H1 (cell line): ENCODE measurements at regions not wholly inside any gene's neighbourhood (a gene's known extent, or its start where the extent isn't known, plus 50 kb on each side); places are given as distances from the start of the nearest gene placed in this dataset.
A peak's percentile ranks its signal among the peaks of the same experiment; 100 is the strongest.

Experiments used
- CBX8 ChIP-seq: fragments of 300-800, 300-1000 bp; sonication (generic); IDR thresholded peaks from 2 replicates; pipeline ENCODE4 v1.7.1; 2016; ENCODE audit warnings: low read depth, low read length, borderline replicate concordance
- CEBPB ChIP-seq: IDR thresholded peaks from 2 replicates; pipeline ENCODE4 v1.6.1; 2012; ENCODE audit warnings: low read depth, low read length
- EGR1 ChIP-seq: IDR thresholded peaks from 2 replicates; pipeline ENCODE4 v1.6.1; 2011; ENCODE audit warnings: low read depth, low read length, borderline replicate concordance
- EZH2 ChIP-seq: fragments of 200-600 bp; sonication (generic); IDR thresholded peaks from 2 replicates; pipeline ENCODE4 v1.7.1; 2012; ENCODE audit warnings: low read depth, mild to moderate bottlenecking, moderate library complexity, low read length, inconsistent platforms; ENCODE audit not compliant: severe bottlenecking
- POU5F1 ChIP-seq: IDR thresholded peaks from 2 replicates; pipeline ENCODE4 v1.6.1; 2011; ENCODE audit warnings: low read depth, mild to moderate bottlenecking, low read length, moderate library complexity
- RAD21 ChIP-seq, 2 experiments: IDR thresholded peaks in 1 of 2; conservative IDR thresholded peaks in 1 of 2; 2 replicates each; pipeline ENCODE4 v1.6.1; 2011; ENCODE audit warnings: low read depth in 2 of 2, low read length in 2 of 2, improper control_type of control experiment in 1 of 2, inconsistent platforms in 1 of 2, mild to moderate bottlenecking in 1 of 2, moderate library complexity in 1 of 2
- RFX5 ChIP-seq: IDR thresholded peaks from 2 replicates; pipeline ENCODE4 v1.6.1; 2011; ENCODE audit warnings: low read depth, low read length, improper control_type of control experiment, borderline replicate concordance
- TF ChIP-seq, protein P1 (sequence below), 3 experiments: IDR thresholded peaks; 1 replicate in 2 of 3; 2 replicates in 1 of 3; pipeline versions ENCODE4 v1.5.1 to v1.6.1; 2011; ENCODE audit warnings: low read length in 3 of 3, mild to moderate bottlenecking in 3 of 3, inconsistent platforms in 2 of 3, low read depth in 1 of 3, moderate library complexity in 1 of 3; ENCODE audit not compliant: insufficient read depth in 1 of 3; ENCODE audit errors: control extremely low read depth in 1 of 3
- TF ChIP-seq, protein P2 (sequence below): IDR thresholded peaks from 2 replicates; pipeline ENCODE4 v1.6.1; 2011; ENCODE audit warnings: low read length, improper control_type of control experiment

GRCh38 chr1:29415156-29415830, 179.0 kb downstream of the PTPRU start (continued):
- TF ChIP-seq CBX8, result no peak
- peak; percentile 64 to 75 for TF ChIP-seq RAD21 (IDR thresholded peaks at IDR 0.05 in 1 of 2, conservative IDR thresholded peaks at IDR 0.05 in 1 of 2; ENCODE audit: low read depth in 2 of 2, low read length in 2 of 2)
- no peak for TF ChIP-seq RFX5
- no peak for TF ChIP-seq EZH2
- no peak for TF ChIP-seq CEBPB
- no peak for TF ChIP-seq POU5F1
- no peak for TF ChIP-seq EGR1
- TF ChIP-seq, protein P1, sequence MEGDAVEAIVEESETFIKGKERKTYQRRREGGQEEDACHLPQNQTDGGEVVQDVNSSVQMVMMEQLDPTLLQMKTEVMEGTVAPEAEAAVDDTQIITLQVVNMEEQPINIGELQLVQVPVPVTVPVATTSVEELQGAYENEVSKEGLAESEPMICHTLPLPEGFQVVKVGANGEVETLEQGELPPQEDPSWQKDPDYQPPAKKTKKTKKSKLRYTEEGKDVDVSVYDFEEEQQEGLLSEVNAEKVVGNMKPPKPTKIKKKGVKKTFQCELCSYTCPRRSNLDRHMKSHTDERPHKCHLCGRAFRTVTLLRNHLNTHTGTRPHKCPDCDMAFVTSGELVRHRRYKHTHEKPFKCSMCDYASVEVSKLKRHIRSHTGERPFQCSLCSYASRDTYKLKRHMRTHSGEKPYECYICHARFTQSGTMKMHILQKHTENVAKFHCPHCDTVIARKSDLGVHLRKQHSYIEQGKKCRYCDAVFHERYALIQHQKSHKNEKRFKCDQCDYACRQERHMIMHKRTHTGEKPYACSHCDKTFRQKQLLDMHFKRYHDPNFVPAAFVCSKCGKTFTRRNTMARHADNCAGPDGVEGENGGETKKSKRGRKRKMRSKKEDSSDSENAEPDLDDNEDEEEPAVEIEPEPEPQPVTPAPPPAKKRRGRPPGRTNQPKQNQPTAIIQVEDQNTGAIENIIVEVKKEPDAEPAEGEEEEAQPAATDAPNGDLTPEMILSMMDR (IDR thresholded peaks at IDR 0.05; ENCODE audit: control extremely low read depth in 1 of 3, insufficient read depth in 1 of 3, low read depth in 1 of 3, low read length in 3 of 3), result peak; percentile 45 to 58 (median 46)
- TF ChIP-seq, protein P2, sequence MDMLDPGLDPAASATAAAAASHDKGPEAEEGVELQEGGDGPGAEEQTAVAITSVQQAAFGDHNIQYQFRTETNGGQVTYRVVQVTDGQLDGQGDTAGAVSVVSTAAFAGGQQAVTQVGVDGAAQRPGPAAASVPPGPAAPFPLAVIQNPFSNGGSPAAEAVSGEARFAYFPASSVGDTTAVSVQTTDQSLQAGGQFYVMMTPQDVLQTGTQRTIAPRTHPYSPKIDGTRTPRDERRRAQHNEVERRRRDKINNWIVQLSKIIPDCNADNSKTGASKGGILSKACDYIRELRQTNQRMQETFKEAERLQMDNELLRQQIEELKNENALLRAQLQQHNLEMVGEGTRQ, result no peak
